Heart right ventricle (tissue), 16 donors: ENCODE measurements at regions not wholly inside any gene's neighbourhood (a gene's known extent, or its start where the extent isn't known, plus 50 kb on each side); places are given as distances from the start of the nearest gene placed in this dataset.
"Not testable (repeated sequence)": the region's sequence is repeated elsewhere in the genome, so short reads cannot be mapped to it uniquely, and the experiment has no call there.

ENCODE experiments used
- ATAC-seq, 8 donors: fragments of 200-7000 bp; cut with Tn5 transposase; one replicate each; pipeline ENCODE4 v1.9.1; 2020; ENCODE audit warnings: mild to moderate bottlenecking in 8 of 8, moderate library complexity in 8 of 8, moderate number of reproducible peaks in 1 of 8
- DNase-seq, 2 donors: peaks; one replicate each; pipeline ENCODE4 v3.0.0-alpha.2; 2020
- H3K27ac ChIP-seq, 10 donors: fragments of 200-600 bp; sonication (generic) in 2 of 10; one replicate each; pipeline versions ENCODE4 v1.5.0 to v1.8.0; 2020 to 2022; ENCODE audit warnings: mild to moderate bottlenecking in 3 of 10
- H3K27me3 ChIP-seq, 7 donors: fragments of 200-600 bp; one replicate each; pipeline ENCODE4 v1.8.0; 2021 to 2022; ENCODE audit warnings: mild to moderate bottlenecking in 2 of 7
- H3K36me3 ChIP-seq, 9 donors: fragments of 200-600 bp; sonication (generic) in 1 of 9; one replicate each; pipeline versions ENCODE4 v1.5.0 to v1.8.0; 2020 to 2022; ENCODE audit warnings: mild to moderate bottlenecking in 2 of 9
- H3K4me1 ChIP-seq, 9 donors: fragments of 200-600 bp; sonication (generic) in 1 of 9; one replicate each; pipeline versions ENCODE4 v1.5.0 to v1.8.0; 2020 to 2022; ENCODE audit warnings: mild to moderate bottlenecking in 4 of 9
- H3K4me3 ChIP-seq, 10 donors: fragments of 200-600 bp; sonication (generic) in 2 of 10; one replicate each; pipeline versions ENCODE4 v1.5.0 to v1.8.0; 2020 to 2022; ENCODE audit warnings: mild to moderate bottlenecking in 7 of 10, moderate library complexity in 2 of 10
- H3K9me3 ChIP-seq, 11 donors: fragments of 200-600 bp in 10 of 11; sonication (generic) in 2 of 11; one replicate each; pipeline versions ENCODE4 v1.5.0 to v1.8.0; 2013 to 2022; ENCODE audit warnings: mild to moderate bottlenecking in 2 of 11, control low read depth in 1 of 11, moderate library complexity in 1 of 11
- CTCF ChIP-seq, 9 donors: fragments of 200-600 bp; sonication (generic) in 2 of 9; IDR thresholded peaks; one replicate each; pipeline versions ENCODE4 v1.5.0 to v1.8.0; 2021 to 2022; ENCODE audit warnings: antibody characterized with exemption in 9 of 9, mild to moderate bottlenecking in 5 of 9, moderate library complexity in 1 of 9
- WGBS, 2 donors: extraction: QIAGEN DNeasy Blood & Tissue Kit; methylation state at CpG; one replicate each; pipeline ENCODE4 v1.1.7; 2013; ENCODE audit warnings: inconsistent platforms in 1 of 2; 5-methylcytosine and 5-hydroxymethylcytosine counted together
- intact Hi-C, 10 donors: fragments of 100-400 bp; cut with DNase I; formaldehyde crosslinking; loops; one replicate each; pipeline versions ENCODE4 v1.11.1 to v1.14.2; 2022
- donor health status: Arrhythmogenic right ventricular cardiomyopathy.
- donor health status: ischemic (EF 13 %, LVEDD 7.1; RV severe dilation, severe dysfunction).
- donor health status: healthy with polysubstance abuse.
- donor health status: DM: no; HTN: yes; CAD: no.
- donor health status: DM: no; HTN: no; CAD: no.
- donor health status: ischemic (EF 25% LVEDD 6.9; RV normal size, moderate dysfunction).
- donor health status: ischemic (EF 25% LVEDD 5.7; RV mildly dilated, moderate dysfunction).
- donor health status: healthy.
- donor health status: DM: yes; HTN: yes; CAD: no.
- donor health status: Ischemic cardiomyopathy.
- donor health status: ischemic (EF 35%, LVEDD 5.7; RV mildly dilated, moderate dysfunction).
- donor health status: nonischemic (EF 11% LVEDD 7.7; RV severe dilation, severe dysfunction).
- donor health status: DM: yes; HTN: yes; CAD: no.
- donor health status: PGD.
- donor health status: ischemic (EF 29% LVEDD 5.4; RV normal size, mild dysfunction).
- donor health status: nonischemic (EF 23%, LVEDD 6.1; RV moderate dilation, normal function).

- no peak for TF ChIP-seq CTCF (IDR thresholded peaks at IDR 0.05)
- no peaks in the 10 kb centered on the region for H3K4me1 ChIP-seq
These were observed 697.6 kb downstream of the JRKL start for GRCh38 chr11:97087419-97087818.

GRCh38 chr11:97092823-97093222 lies 703.0 kb downstream of the JRKL start:
- DNase-seq (no peak), ATAC-seq (no peak)
- intact Hi-C loops, result no loop called here
- Histone ChIP-seq H3K36me3 (no peaks in the 10 kb centered on the region), H3K4me1 (no peaks in the 10 kb centered on the region), H3K27me3 (no peaks in the 10 kb centered on the region), H3K4me3 (no peak overlapping the region), H3K9me3 (no peaks in the 10 kb centered on the region), H3K27ac (no peak overlapping the region)
- WGBS, 2 donors, result 57 to 59% methylated on average over 1 of the region's 1 CpG
- TF ChIP-seq CTCF (IDR thresholded peaks at IDR 0.05), result peak in 3 of 9 donors; percentile 14 to 36 (median 19)

More at GRCh38 chr11:97087419-97087818, 697.6 kb downstream of the JRKL start:
- 74 to 75% methylated on average over 2 of the region's 2 CpGs for WGBS, 2 donors
- Histone ChIP-seq H3K27me3 (no peaks in the 10 kb centered on the region), H3K27ac (no peak overlapping the region), H3K36me3 (no peaks in the 10 kb centered on the region), H3K4me3 (no peak overlapping the region), H3K9me3 (peaks cover 0 to 3% (median 0%) of the 10 kb centered on the region in 11 donors)
- DNase-seq (no peak), ATAC-seq (no peak)
- intact Hi-C loops, result no loop called here

GRCh38 chr11:97102180-97102579 lies 712.4 kb downstream of the JRKL start:
- ATAC-seq, H3K27me3 ChIP-seq, DNase-seq, H3K4me1 ChIP-seq, H3K27ac ChIP-seq, H3K4me3 ChIP-seq, H3K36me3 ChIP-seq, intact Hi-C loops: not testable (repeated sequence)
- H3K9me3 ChIP-seq, result peaks cover 0 to 13% (median 0%) of the 10 kb centered on the region in 11 donors
- 94 to 98% methylated on average over 2 of the region's 3 CpGs for WGBS, 2 donors

GRCh38 chr11:97107604-97108003 lies 717.8 kb downstream of the JRKL start:
- intact Hi-C loops, result no loop called here
- no peaks in the 10 kb centered on the region for H3K27me3 ChIP-seq
- no peak for TF ChIP-seq CTCF (IDR thresholded peaks at IDR 0.05)
- H3K4me3 ChIP-seq, result no peak overlapping the region
- ATAC-seq (no peak), DNase-seq (no peak)
- H3K27ac ChIP-seq, result no peak overlapping the region
- peaks cover 0 to 9% (median 0%) of the 10 kb centered on the region in 11 donors for H3K9me3 ChIP-seq
- H3K4me1 ChIP-seq, result no peaks in the 10 kb centered on the region
- H3K36me3 ChIP-seq, result no peaks in the 10 kb centered on the region

DNA sequence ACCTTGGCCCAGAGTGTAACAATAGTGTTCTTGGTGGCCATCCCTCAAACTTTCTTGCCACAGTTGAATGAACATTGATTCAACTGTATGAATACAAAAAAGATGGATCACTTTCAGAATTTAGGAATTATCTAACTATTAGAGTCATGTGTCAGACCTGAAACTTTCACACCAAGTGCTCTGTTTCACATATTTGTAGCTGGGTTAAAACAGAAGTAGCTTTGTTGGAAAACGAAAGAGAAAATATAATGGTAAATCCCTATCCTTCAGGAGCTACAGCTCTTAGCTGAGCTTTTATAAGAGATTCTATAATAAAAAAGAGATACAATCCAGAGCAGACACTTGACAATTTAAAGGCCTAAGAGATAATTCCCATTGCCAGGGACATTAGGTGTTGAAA lies 719.3 kb downstream of the JRKL start:
- no peaks in the 10 kb centered on the region for H3K27me3 ChIP-seq
- ATAC-seq (no peak), DNase-seq (no peak)
- 63 to 73% methylated on average over 1 of the region's 1 CpG for WGBS, 2 donors
- H3K9me3 ChIP-seq, result peaks cover 0 to 11% (median 0%) of the 10 kb centered on the region in 11 donors
- intact Hi-C loops, result no loop called here
- H3K36me3 ChIP-seq, result no peaks in the 10 kb centered on the region
- H3K27ac ChIP-seq, result no peak overlapping the region
- no peak for TF ChIP-seq CTCF (IDR thresholded peaks at IDR 0.05)
- no peak overlapping the region for H3K4me3 ChIP-seq
- H3K4me1 ChIP-seq, result no peaks in the 10 kb centered on the region
